HUES48 (cell line): ENCODE measurements at regions not wholly inside any gene's neighbourhood (a gene's known extent, or its start where the extent isn't known, plus 50 kb on each side); places are given as distances from the start of the nearest gene placed in this dataset.
A peak's percentile ranks its signal among the peaks of the same experiment; 100 is the strongest.
"Not testable (repeated sequence)": the region's sequence is repeated elsewhere in the genome, so short reads cannot be mapped to it uniquely, and the experiment has no call there.

Experiments
- H3K27ac ChIP-seq: one replicate; pipeline ENCODE4 v1.7.0; 2013; ENCODE audit warnings: low read depth, low read length, inconsistent platforms
- H3K27me3 ChIP-seq: 2 replicates; pipeline ENCODE4 v1.6.1; 2013; ENCODE audit warnings: mild to moderate bottlenecking, low read length; ENCODE audit not compliant: control insufficient read depth, insufficient read depth
- H3K36me3 ChIP-seq: 2 replicates; pipeline ENCODE4 v1.6.1; 2013; ENCODE audit warnings: low read length; ENCODE audit not compliant: control insufficient read depth, insufficient read depth
- H3K4me1 ChIP-seq: 2 replicates; pipeline ENCODE4 v1.6.1; 2013; ENCODE audit warnings: mild to moderate bottlenecking, low read length; ENCODE audit not compliant: control insufficient read depth, insufficient read depth
- H3K4me3 ChIP-seq: 2 replicates; pipeline ENCODE4 v1.5.1; 2013; ENCODE audit warnings: mild to moderate bottlenecking, low read depth, low read length
- H3K9ac ChIP-seq: 2 replicates; pipeline ENCODE4 v1.6.1; 2013; ENCODE audit warnings: mild to moderate bottlenecking, low read depth, low read length, moderate library complexity
- H3K9me3 ChIP-seq: 2 replicates; pipeline ENCODE4 v1.6.1; 2013; ENCODE audit warnings: low read length; ENCODE audit not compliant: control insufficient read depth, insufficient read depth

GRCh38 chr16:21508661-21509436 is 90.5 kb upstream of the METTL9 start:
- H3K36me3 ChIP-seq = peaks cover 25% of the 10 kb centered on the region
- not testable (repeated sequence) for H3K9ac ChIP-seq, H3K4me3 ChIP-seq, H3K27me3 ChIP-seq, H3K9me3 ChIP-seq, H3K27ac ChIP-seq, H3K4me1 ChIP-seq

- H3K4me1 ChIP-seq, H3K27me3 ChIP-seq, H3K9ac ChIP-seq, H3K9me3 ChIP-seq, H3K27ac ChIP-seq, H3K4me3 ChIP-seq: not testable (repeated sequence)
- peaks cover 31% of the 10 kb centered on the region for H3K36me3 ChIP-seq
These were observed 89.8 kb upstream of the METTL9 start for GRCh38 chr16:21509437-21510086.

DNA sequence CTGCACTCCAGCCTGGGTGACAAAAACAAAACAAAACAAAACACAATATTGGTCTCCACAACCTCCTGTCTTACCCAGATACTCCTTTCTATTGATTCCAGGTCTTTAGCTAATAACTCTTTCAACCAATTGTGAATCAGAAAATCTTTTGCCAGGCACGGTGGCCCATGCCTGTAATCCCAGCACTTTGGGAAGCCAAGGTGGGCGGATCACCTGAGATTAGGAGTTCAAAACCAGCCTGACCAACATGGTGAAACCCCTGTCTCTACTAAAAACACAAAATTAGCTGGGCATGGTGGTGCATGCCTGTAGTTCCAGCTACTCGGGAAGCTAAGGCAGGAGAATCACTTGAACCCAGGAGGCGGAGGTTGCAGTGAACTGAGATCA is 88.5 kb upstream of the METTL9 start:
- H3K4me1 ChIP-seq = peaks cover 11% of the 10 kb centered on the region

DNA sequence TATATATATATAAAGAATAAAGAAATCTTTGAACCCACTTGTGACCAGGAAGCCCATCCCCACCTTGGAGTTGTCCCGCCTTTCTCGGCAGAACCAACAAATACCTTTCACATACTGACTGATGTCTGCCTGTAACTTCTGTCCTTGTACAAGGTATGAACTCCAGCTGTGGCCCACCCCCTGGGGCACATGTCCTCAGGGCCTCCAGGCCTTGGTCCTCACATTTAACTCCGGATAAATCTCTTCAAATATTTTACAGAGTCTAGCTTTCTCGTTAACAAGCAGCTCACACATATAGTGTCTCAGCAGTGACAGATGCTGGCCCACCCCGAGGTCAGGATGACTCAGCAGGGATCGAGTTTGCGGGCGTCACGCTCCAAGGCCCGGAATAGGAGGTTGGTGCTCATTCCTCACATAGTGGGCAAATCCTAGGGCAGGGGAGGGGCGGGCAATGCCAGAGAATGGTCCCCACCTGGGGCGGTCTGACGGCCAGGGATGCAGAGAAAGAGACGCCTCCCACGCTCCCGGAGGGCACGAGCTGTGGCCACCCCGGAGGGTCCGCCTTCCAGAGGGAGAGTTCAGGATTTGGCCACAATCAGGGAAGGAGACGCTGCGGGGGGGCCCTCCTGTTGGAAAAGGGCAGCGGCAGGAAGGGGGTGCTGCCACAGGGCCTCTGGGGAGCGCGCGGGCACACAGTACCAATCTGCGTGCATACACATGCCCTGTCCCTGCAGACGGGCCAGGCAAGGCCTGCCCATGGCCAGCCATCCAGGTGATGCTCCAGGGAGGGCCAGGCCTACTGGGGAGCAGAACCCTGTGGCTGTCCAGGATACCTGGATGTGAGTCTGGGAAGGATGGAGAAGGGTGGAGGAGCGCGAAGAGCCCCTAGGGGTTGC is 87.8 kb upstream of the METTL9 start:
- Histone ChIP-seq H3K4me1 (peaks cover 15% of the 10 kb centered on the region), H3K36me3 (peaks cover 32% of the 10 kb centered on the region)
- not testable (repeated sequence) for H3K27ac ChIP-seq, H3K4me3 ChIP-seq, H3K9me3 ChIP-seq, H3K9ac ChIP-seq, H3K27me3 ChIP-seq

More for the DNA sequence above, 88.5 kb upstream of the METTL9 start:
- H3K27me3 ChIP-seq, H3K4me3 ChIP-seq, H3K9ac ChIP-seq, H3K9me3 ChIP-seq, H3K27ac ChIP-seq: not testable (repeated sequence)
- H3K36me3 ChIP-seq = peaks cover 32% of the 10 kb centered on the region

DNA sequence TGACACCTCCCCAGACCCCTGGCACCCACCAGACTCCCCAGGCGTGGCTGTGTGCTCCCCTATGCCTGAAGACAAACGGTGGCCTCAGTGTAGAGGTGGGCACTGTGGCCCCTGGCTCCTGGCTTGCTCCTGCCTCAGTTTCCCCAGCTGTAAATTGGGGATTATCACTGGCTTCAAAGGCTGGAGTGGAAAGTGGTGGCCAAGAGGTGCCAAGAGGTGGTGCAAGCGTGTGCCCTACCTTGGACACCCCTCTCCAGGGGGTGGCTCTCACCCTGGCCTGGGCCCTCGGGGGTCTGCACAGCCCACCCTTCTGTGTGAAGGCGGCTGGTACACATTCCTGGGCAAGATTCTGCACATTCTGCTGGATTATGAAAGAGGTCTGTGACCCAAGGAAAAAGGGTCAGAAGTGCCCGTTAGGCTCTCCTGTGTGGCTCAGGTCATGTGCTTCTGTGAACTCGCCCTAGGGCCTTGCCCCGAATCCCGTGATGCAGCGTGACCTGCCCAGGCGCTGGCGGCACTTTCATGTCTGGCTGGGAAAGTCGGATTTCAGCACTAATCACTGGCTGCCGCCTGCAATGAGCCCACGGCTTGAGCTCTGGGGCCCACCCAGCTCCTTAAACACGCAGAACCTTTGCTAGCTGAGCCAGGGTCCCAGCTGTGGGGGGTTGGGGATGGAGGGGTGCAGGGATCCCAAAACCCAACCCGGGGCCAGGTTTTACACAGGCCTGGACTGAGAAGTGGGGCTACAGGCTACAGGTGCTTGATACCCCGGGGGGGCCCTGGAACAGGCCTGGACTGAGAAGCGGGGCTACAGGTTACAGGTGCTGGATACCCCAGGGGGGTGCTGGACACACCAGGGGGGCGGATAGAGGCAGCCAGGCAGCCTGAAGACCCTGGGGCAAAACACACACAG is 86.8 kb upstream of the METTL9 start:
- not testable (repeated sequence) for H3K27ac ChIP-seq, H3K9ac ChIP-seq, H3K4me3 ChIP-seq, H3K27me3 ChIP-seq, H3K9me3 ChIP-seq
- Histone ChIP-seq H3K4me1 (peaks cover 15% of the 10 kb centered on the region), H3K36me3 (peaks cover 32% of the 10 kb centered on the region)

GRCh38 chr16:21513337-21513741 is 86.0 kb upstream of the METTL9 start:
- H3K27ac ChIP-seq, H3K9me3 ChIP-seq, H3K27me3 ChIP-seq, H3K4me3 ChIP-seq, H3K9ac ChIP-seq: not testable (repeated sequence)
- H3K36me3 ChIP-seq = peaks cover 28% of the 10 kb centered on the region
- H3K4me1 ChIP-seq = peaks cover 19% of the 10 kb centered on the region

GRCh38 chr16:21513812-21514473 is 85.4 kb upstream of the METTL9 start:
- peaks cover 19% of the 10 kb centered on the region for H3K4me1 ChIP-seq
- H3K9me3 ChIP-seq, H3K4me3 ChIP-seq, H3K27ac ChIP-seq, H3K9ac ChIP-seq, H3K27me3 ChIP-seq: not testable (repeated sequence)
- peaks cover 22% of the 10 kb centered on the region for H3K36me3 ChIP-seq

GRCh38 chr16:21514474-21514840 is 84.9 kb upstream of the METTL9 start:
- not testable (repeated sequence) for H3K9me3 ChIP-seq, H3K4me3 ChIP-seq, H3K27me3 ChIP-seq, H3K27ac ChIP-seq, H3K9ac ChIP-seq
- Histone ChIP-seq H3K36me3 (peaks cover 18% of the 10 kb centered on the region), H3K4me1 (peaks cover 19% of the 10 kb centered on the region)

- not testable (repeated sequence) for H3K4me3 ChIP-seq, H3K27me3 ChIP-seq, H3K9ac ChIP-seq, H3K27ac ChIP-seq, H3K9me3 ChIP-seq
- H3K4me1 ChIP-seq = peaks cover 20% of the 10 kb centered on the region
- H3K36me3 ChIP-seq = peaks cover 15% of the 10 kb centered on the region
These were observed 82.7 kb upstream of the METTL9 start for GRCh38 chr16:21516705-21517040.

GRCh38 chr16:21517263-21517662 is 82.1 kb upstream of the METTL9 start:
- Histone ChIP-seq H3K4me1 (peaks cover 22% of the 10 kb centered on the region), H3K4me3 (peak overlapping the region; percentile 13; the same call in 1 of the 2 replicates), H3K36me3 (peaks cover 11% of the 10 kb centered on the region)
- H3K9ac ChIP-seq, H3K9me3 ChIP-seq, H3K27ac ChIP-seq, H3K27me3 ChIP-seq: not testable (repeated sequence)
